COR-L47 (cell line): ENCODE measurements at regions not wholly inside any gene's neighbourhood (a gene's known extent, or its start where the extent isn't known, plus 50 kb on each side); places are given as distances from the start of the nearest gene placed in this dataset.

Source experiments
- DNase-seq: peaks from one replicate; lab custom pipeline; 2025; lab: John Stamatoyannopoulos, UW

GRCh38 chr1:192002063-192002462, 156.2 kb upstream of the RGS18 start:
- no peak for DNase-seq

- DNase-seq: no peak
Measured at GRCh38 chr1:192003295-192004077, 154.8 kb upstream of the RGS18 start.

- no peak for DNase-seq
Measured at GRCh38 chr1:192005976-192006375, 152.3 kb upstream of the RGS18 start.

GRCh38 chr1:192008281-192008825, 149.9 kb upstream of the RGS18 start:
- no peak for DNase-seq

GRCh38 chr1:192010406-192010805, 147.9 kb upstream of the RGS18 start:
- no peak for DNase-seq

- no peak for DNase-seq
Measured at GRCh38 chr1:192011525-192011924, 146.7 kb upstream of the RGS18 start.

GRCh38 chr1:192022827-192023226, 135.4 kb upstream of the RGS18 start:
- no peak for DNase-seq

GRCh38 chr1:192024881-192025280, 133.4 kb upstream of the RGS18 start:
- DNase-seq: no peak

- DNase-seq: no peak
Measured at GRCh38 chr1:192038567-192038966, 119.7 kb upstream of the RGS18 start.

GRCh38 chr1:192045131-192045530, 113.1 kb upstream of the RGS18 start:
- no peak for DNase-seq

GRCh38 chr1:192053531-192053971, 104.7 kb upstream of the RGS18 start:
- DNase-seq: no peak

GRCh38 chr1:192057766-192058165, 100.5 kb upstream of the RGS18 start:
- DNase-seq: no peak

- no peak for DNase-seq
Measured at GRCh38 chr1:192059407-192059806, 98.9 kb upstream of the RGS18 start.

- no peak for DNase-seq
Measured at GRCh38 chr1:192061556-192061955, 96.7 kb upstream of the RGS18 start.

GRCh38 chr1:192065087-192065486, 93.2 kb upstream of the RGS18 start:
- DNase-seq: no peak

GRCh38 chr1:192066202-192066601, 92.1 kb upstream of the RGS18 start:
- DNase-seq: no peak

- DNase-seq: no peak
Measured at GRCh38 chr1:192067360-192067759, 90.9 kb upstream of the RGS18 start.

GRCh38 chr1:192070213-192070612, 88.0 kb upstream of the RGS18 start:
- DNase-seq: no peak

- no peak for DNase-seq
Measured at GRCh38 chr1:192080684-192081083, 77.6 kb upstream of the RGS18 start.

GRCh38 chr1:192081359-192081758, 76.9 kb upstream of the RGS18 start:
- no peak for DNase-seq

GRCh38 chr1:192086644-192087043, 71.6 kb upstream of the RGS18 start:
- DNase-seq: peak; percentile 49

- no peak for DNase-seq
Measured at GRCh38 chr1:192087334-192087733, 70.9 kb upstream of the RGS18 start.

GRCh38 chr1:192088496-192088895, 69.8 kb upstream of the RGS18 start:
- no peak for DNase-seq

- no peak for DNase-seq
Measured at GRCh38 chr1:192098001-192098400, 60.3 kb upstream of the RGS18 start.
